MM.1S (cell line): ENCODE measurements at regions not wholly inside any gene's neighbourhood (a gene's known extent, or its start where the extent isn't known, plus 50 kb on each side); places are given as distances from the start of the nearest gene placed in this dataset.

Source experiments
- DNase-seq: peaks from one replicate; pipeline ENCODE4 v3.0.0-alpha.2; 2015
- H2AFZ ChIP-seq: fragments of 300-600 bp; sonication (generic); 2 replicates; pipeline ENCODE4 v1.6.0; 2016; ENCODE audit warnings: antibody characterized with exemption, low read length
- H3F3A ChIP-seq: fragments of 300-600 bp; sonication (generic); 2 replicates; pipeline ENCODE4 v1.6.1; 2016; ENCODE audit warnings: mild to moderate bottlenecking, antibody characterized with exemption, low read length, moderate library complexity, mixed read lengths; ENCODE audit not compliant: insufficient read depth
- H3K27ac ChIP-seq: fragments of 300-600 bp; sonication (generic); 2 replicates; pipeline ENCODE4 v1.5.1; 2016; ENCODE audit warnings: mild to moderate bottlenecking, low read length
- H3K27me3 ChIP-seq: fragments of 300-600 bp; sonication (generic); replicated peaks from 2 replicates; pipeline ENCODE4 v1.6.0; 2016; ENCODE audit warnings: low read length; ENCODE audit not compliant: insufficient read depth
- H3K36me3 ChIP-seq: fragments of 300-600 bp; sonication (generic); replicated peaks from 2 replicates; pipeline ENCODE4 v1.6.1; 2016; ENCODE audit warnings: mild to moderate bottlenecking, low read length, mixed read lengths; ENCODE audit not compliant: insufficient read depth
- H3K4me1 ChIP-seq: fragments of 300-600 bp; sonication (generic); 2 replicates; pipeline ENCODE4 v1.6.1; 2016; ENCODE audit warnings: low read length, mixed read lengths
- H3K4me2 ChIP-seq: fragments of 300-600 bp; sonication (generic); 2 replicates; pipeline ENCODE4 v1.6.0; 2016; ENCODE audit warnings: low read depth, low read length
- H3K4me3 ChIP-seq: fragments of 300-600 bp; sonication (generic); 2 replicates; pipeline ENCODE4 v1.5.1; 2016; ENCODE audit warnings: low read length, mixed read lengths
- H3K79me2 ChIP-seq: fragments of 300-600 bp; sonication (generic); 2 replicates; pipeline ENCODE4 v1.6.1; 2016; ENCODE audit warnings: mixed run types, low read length, mixed read lengths
- H3K9ac ChIP-seq: fragments of 300-600 bp; sonication (generic); 2 replicates; pipeline ENCODE4 v1.6.1; 2016; ENCODE audit warnings: low read length, mixed read lengths
- H3K9me2 ChIP-seq: fragments of 300-600 bp; sonication (generic); replicated peaks from 2 replicates; pipeline ENCODE4 v1.6.1; 2016; ENCODE audit warnings: mild to moderate bottlenecking, low read length, mixed read lengths; ENCODE audit not compliant: insufficient read depth
- H3K9me3 ChIP-seq: fragments of 300-600 bp; sonication (generic); replicated peaks from 2 replicates; pipeline ENCODE4 v1.6.1; 2016; ENCODE audit warnings: mild to moderate bottlenecking, low read length, mixed read lengths; ENCODE audit not compliant: insufficient read depth
- H4K20me1 ChIP-seq: fragments of 300-600 bp; sonication (generic); 2 replicates; pipeline ENCODE4 v1.6.1; 2016; ENCODE audit warnings: mild to moderate bottlenecking, low read length, moderate library complexity, mixed read lengths; ENCODE audit not compliant: insufficient read depth
- EZH2 ChIP-seq: fragments of 300-600 bp; sonication (generic); optimal IDR thresholded peaks from 2 replicates; pipeline ENCODE3; 2017; ENCODE audit warnings: low read depth, mild to moderate bottlenecking, antibody characterized with exemption, low read length, mixed read lengths
- EZH2phosphoT487 ChIP-seq: fragments of 300-600 bp; sonication (generic); IDR thresholded peaks from 2 replicates; pipeline ENCODE4 v1.6.1; 2018; ENCODE audit warnings: antibody characterized with exemption, low read length
- TF ChIP-seq, protein P1 (sequence below): fragments of 300-600 bp; sonication (generic); IDR thresholded peaks from 2 replicates; pipeline ENCODE4 v1.5.1; 2016; ENCODE audit warnings: antibody characterized with exemption, low read length, mixed read lengths

DNA sequence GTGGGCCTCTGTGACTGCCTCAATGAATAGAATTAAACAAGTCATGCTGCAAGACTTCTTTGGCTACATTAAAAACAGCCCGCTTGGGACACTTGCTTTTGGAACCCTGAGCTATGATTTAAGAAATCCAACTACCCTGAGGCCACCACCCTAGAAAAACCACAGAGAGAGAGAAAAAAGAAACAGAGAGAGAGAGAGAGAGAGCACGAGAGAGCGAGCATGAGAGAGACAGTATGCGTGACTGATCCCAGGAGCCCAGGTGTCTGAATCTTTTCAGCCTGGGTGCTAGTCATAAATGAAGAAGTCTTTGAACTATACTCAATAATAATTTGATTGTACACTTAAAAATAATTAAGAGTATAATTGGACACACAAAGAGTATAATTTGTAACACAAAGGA, 123.1 kb upstream of the FREM1 start:
- H3K27me3 ChIP-seq, result no peaks in the 10 kb centered on the region
- no peak overlapping the region for H3K4me3 ChIP-seq
- H3K36me3 ChIP-seq, result no peaks in the 10 kb centered on the region
- no peaks in the 10 kb centered on the region for H3K9me3 ChIP-seq
- no peaks in the 10 kb centered on the region for H3F3A ChIP-seq
- no peaks in the 10 kb centered on the region for H3K4me1 ChIP-seq
- H3K9me2 ChIP-seq, result no peaks in the 10 kb centered on the region
- TF ChIP-seq EZH2 (no peak), EZH2phosphoT487 (no peak)
- TF ChIP-seq, protein P1, sequence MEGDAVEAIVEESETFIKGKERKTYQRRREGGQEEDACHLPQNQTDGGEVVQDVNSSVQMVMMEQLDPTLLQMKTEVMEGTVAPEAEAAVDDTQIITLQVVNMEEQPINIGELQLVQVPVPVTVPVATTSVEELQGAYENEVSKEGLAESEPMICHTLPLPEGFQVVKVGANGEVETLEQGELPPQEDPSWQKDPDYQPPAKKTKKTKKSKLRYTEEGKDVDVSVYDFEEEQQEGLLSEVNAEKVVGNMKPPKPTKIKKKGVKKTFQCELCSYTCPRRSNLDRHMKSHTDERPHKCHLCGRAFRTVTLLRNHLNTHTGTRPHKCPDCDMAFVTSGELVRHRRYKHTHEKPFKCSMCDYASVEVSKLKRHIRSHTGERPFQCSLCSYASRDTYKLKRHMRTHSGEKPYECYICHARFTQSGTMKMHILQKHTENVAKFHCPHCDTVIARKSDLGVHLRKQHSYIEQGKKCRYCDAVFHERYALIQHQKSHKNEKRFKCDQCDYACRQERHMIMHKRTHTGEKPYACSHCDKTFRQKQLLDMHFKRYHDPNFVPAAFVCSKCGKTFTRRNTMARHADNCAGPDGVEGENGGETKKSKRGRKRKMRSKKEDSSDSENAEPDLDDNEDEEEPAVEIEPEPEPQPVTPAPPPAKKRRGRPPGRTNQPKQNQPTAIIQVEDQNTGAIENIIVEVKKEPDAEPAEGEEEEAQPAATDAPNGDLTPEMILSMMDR, result no peak
- no peak for DNase-seq
- H3K79me2 ChIP-seq, result no peaks in the 10 kb centered on the region
- H4K20me1 ChIP-seq, result no peaks in the 10 kb centered on the region
- H3K9ac ChIP-seq, result no peak overlapping the region
- H3K27ac ChIP-seq, result no peak overlapping the region
- H3K4me2 ChIP-seq, result no peak overlapping the region
- H2AFZ ChIP-seq, result no peak overlapping the region

DNA sequence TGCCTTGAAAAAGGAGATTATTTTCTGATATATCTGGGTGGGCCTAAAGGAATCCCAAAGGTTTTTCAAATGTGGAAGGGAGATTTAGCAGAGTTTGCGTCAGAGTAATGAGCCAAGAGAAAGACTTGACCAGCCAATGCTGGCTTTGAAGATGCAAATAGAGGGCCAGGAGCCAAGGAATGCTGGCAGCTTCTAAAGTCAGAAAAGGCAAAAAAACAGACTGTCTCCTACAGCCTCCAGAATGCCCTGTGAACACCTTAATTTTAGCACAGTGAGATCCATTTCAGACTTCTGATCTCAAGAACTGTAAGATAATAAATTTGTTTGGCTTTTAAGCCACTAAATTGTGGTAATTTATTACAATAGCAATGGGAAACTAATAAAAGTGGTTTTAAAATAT, 122.6 kb upstream of the FREM1 start:
- Histone ChIP-seq H3K4me1 (no peaks in the 10 kb centered on the region), H4K20me1 (no peaks in the 10 kb centered on the region), H3K4me2 (no peak overlapping the region), H2AFZ (no peak overlapping the region), H3K4me3 (no peak overlapping the region), H3K36me3 (no peaks in the 10 kb centered on the region), H3K27ac (no peak overlapping the region), H3K9me3 (no peaks in the 10 kb centered on the region), H3F3A (no peaks in the 10 kb centered on the region), H3K27me3 (no peaks in the 10 kb centered on the region), H3K79me2 (no peaks in the 10 kb centered on the region), H3K9ac (no peak overlapping the region), H3K9me2 (no peaks in the 10 kb centered on the region)
- TF ChIP-seq EZH2phosphoT487, result no peak
- TF ChIP-seq EZH2, result no peak
- TF ChIP-seq, protein P1, result no peak
- DNase-seq, result no peak

DNA sequence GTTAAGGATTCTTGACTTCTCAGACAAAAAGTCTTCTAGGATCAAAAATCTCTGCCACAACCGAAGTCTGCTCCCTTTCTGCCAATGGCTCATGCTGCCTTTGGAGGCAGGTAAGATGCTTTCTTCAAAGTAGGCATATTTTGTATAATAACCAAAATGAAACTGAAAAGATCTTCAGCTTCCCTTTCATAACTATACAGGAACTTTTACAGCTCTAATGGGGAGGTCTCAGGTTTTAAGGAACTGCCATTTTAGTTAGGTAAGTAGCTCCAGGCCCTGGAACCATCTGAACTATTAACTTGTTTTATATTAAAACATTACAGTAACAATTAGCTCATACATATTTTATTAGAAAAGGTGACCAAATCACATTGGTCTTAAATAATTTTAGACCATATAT, 110.9 kb upstream of the FREM1 start:
- TF ChIP-seq, protein P1, result no peak
- TF ChIP-seq EZH2 (no peak), EZH2phosphoT487 (no peak)
- no peaks in the 10 kb centered on the region for H3K27me3 ChIP-seq

More for the DNA sequence above, 110.9 kb upstream of the FREM1 start:
- Histone ChIP-seq H3K27ac (no peak overlapping the region), H3K4me3 (no peak overlapping the region), H2AFZ (no peak overlapping the region), H3K9me3 (no peaks in the 10 kb centered on the region), H3K9ac (no peak overlapping the region), H3K36me3 (no peaks in the 10 kb centered on the region), H3K9me2 (no peaks in the 10 kb centered on the region), H3F3A (no peaks in the 10 kb centered on the region), H4K20me1 (no peaks in the 10 kb centered on the region), H3K4me2 (no peak overlapping the region), H3K4me1 (no peaks in the 10 kb centered on the region), H3K79me2 (no peaks in the 10 kb centered on the region)
- peak; percentile 35 for DNase-seq
